ENCODE measurements at regions not wholly inside any gene's neighbourhood (a gene's known extent, or its start where the extent isn't known, plus 50 kb on each side); places are given as distances from the start of the nearest gene placed in this dataset.
"Not testable (repeated sequence)": the region's sequence is repeated elsewhere in the genome, so short reads cannot be mapped to it uniquely, and the experiment has no call there.

DNA sequence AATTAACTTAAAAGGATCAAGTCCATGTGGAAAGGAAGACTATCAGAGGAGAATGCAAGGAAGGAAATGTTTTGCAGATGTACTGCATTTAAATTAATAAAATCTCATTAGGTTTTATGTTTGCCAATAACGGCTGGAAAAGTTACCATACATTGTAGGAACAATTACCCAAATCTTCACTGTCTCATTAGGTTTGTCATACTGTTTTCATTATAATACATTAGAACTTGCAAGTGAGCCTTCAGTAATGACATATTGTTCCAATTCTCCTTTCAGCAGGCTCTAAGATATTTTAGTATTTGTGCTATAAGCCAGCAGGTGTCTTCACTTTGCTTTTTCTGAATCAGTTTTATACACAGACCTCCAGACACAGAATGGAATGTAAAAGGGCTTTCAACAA, 661.6 kb upstream of the KLHL1 start:
- no peak for DNase-seq

DNA sequence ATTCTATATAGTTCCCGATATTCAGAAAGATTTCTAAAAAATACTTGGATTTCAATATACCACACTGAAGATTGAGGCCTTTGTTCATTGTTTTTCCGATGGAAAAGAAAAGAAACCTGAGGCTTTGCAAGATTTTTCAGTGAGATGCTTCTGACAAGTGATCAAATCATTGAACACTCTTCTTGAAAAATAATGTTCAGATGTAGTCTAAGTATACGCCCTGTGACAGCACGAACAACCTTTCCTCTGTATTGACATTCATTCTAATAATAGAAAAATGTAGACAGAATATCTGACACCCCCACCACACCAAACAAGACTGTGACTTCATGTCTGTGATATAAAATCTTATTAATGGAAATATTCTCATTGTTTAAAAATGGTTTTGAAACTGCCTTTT, 650.7 kb upstream of the KLHL1 start:
- no peak for DNase-seq

DNA sequence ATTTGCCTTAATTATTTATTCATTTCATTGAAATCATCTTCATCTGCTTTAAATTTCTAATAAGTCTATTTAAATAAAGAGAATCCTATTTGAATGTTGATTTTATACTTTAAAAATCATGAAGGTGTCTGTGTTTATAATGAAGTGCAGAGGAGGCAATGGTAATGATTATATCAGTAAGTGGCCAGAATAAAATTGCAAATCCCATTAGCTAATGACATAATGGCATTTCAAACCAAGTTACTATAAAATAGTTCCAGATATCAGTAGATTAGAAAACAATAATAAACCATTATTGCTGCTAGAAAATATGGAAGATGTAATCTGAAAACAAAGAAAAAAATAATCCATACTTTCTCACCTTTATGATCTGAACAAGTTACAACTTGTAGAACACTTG, 647.8 kb upstream of the KLHL1 start:
- no peak for DNase-seq

- DNase-seq, result no peak
Measured at GRCh38 chr13:70755456-70755855, 647.2 kb upstream of the KLHL1 start.

GRCh38 chr13:70747262-70747661, 639.0 kb upstream of the KLHL1 start:
- no peak for DNase-seq

DNA sequence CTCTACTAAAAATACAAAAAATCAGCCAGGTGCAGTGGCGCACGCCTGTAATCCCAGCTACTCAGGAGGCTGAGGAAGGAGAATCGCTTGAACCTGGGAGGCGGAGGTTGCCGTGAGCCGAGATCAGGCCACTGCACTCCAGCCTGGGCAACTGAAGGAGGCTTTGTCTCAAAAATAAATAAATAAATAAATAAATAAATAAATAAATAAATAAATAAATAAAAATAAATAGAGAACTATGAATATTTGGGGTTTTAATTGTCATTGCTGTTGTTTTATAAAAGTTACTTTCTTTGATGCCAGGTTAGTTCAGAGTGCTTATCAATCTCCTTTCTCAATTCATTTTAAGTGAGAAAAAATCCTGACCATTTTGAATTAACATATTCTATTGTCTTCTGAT, 638.2 kb upstream of the KLHL1 start:
- DNase-seq, result not testable (repeated sequence)

DNA sequence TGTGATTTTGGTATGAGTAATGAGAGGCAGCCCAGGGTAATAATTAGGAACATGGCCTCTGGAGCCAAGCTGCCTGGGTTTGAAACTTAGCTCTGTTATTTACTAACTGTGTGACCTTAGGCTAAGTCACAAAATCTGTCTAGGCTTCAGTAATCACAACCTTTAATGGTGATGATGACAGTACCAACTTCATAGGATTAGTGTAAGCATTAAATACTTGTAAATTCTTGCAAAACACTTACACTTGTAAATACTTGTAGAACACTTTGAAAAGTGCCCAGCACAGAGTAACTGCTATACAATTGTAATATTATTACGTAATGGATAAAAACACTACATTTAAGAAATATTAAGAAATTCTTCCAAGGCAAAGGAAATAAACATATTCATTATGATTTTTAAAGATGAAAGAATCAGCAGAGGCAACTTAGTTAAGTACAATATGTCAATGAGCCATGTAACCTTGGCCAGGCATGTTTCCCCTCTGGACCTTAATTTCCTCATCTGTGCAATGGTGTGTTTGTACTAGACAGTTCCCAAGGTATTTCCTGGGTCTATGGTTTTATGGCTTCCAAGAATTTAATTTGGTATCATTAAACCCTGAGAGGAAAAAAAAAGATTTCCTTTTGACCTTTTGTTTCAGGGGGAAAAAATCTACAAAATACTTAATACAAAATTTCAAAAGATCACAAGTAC, 628.5 kb upstream of the KLHL1 start:
- DNase-seq, result no peak

GRCh38 chr13:70732611-70733010, 624.4 kb upstream of the KLHL1 start:
- no peak for DNase-seq

DNA sequence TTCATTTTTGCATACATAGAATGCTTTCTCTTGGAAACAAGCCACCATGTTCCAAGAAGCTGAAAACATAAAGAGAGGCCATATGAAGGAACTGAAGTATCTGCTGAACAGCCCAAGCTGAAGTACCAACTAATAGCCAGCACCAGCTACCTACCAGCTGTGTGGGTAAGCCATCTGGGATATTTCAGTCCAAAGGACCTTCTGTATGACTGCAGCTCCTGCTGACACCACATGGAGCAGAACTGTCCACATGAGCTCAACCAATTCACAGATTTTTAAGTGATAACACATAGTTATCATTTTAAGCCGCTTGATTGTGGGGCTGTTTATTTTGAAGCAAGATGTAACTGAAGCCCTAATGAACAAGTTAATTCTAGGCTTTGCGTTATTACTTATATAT, 621.1 kb upstream of the KLHL1 start:
- DNase-seq, result no peak

DNA sequence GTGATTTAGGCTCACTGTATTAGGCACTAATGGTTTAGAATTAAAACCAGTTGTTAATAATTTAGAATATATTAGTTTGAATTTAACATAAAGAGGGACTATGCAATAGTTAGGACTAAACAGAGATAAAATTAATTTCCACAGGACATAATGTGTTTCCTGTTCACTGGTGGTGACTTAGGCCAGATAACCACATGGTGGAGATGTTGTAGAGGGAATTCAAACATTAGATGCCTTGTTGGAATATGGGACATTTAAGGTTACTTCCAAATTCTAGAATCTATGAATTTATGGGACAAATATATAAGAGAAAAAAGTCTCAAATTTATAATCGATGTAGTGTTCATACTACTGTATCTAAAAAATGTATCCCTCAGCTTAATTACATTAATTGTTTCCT, 615.5 kb upstream of the KLHL1 start:
- DNase-seq, result no peak

GRCh38 chr13:70720386-70720785, 612.1 kb upstream of the KLHL1 start:
- DNase-seq, result no peak

DNA sequence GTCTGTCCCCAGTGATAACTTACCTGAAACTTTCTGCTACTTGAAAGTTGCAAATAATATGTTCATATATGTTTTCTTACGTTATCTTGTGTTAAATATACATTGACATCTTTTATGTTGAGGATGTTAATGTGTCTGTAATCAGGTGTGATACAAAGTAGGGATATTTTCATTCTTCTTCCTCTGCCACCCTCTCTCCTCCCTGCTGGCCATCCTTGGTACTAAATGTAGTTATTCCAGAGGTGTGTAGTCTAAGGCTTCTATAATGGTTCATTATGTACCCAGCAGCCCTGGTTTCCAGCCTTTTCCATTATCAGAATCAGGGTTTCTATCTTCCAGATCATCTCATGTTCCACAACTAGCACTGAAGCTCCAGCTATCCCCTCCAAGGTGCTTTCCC, 606.7 kb upstream of the KLHL1 start:
- no peak for DNase-seq

GRCh38 chr13:70708775-70709174, 600.5 kb upstream of the KLHL1 start:
- DNase-seq, result no peak

GRCh38 chr13:70703755-70704154, 595.5 kb upstream of the KLHL1 start:
- DNase-seq, result no peak

GRCh38 chr13:70694996-70695715, 586.9 kb upstream of the KLHL1 start:
- DNase-seq, result no peak

- no peak for DNase-seq
Measured at GRCh38 chr13:70668983-70669382, 560.7 kb upstream of the KLHL1 start.

GRCh38 chr13:70668293-70668692, 560.0 kb upstream of the KLHL1 start:
- no peak for DNase-seq

- no peak for DNase-seq
Measured at GRCh38 chr13:70666883-70667556, 558.8 kb upstream of the KLHL1 start.

- DNase-seq, result no peak
Measured at GRCh38 chr13:70662231-70662940, 554.1 kb upstream of the KLHL1 start.

DNA sequence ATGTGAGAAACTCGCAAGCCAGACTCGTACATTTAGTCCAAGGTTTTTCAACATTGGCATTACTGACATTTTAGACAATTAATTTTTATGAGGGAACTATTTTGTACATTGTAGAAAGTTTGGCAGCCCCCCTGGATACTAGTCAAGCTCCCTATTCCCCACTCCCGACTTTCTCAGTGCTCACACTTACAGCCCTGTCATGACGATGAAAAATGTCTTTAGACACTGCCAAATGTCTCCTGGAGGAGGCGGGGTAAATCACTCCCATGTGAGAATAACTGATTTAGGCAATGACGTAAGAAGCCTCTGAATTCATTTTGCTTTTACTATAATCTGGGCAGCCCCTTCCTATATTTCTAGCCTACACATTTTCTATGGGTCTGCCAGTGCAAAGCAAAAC, 535.8 kb upstream of the KLHL1 start:
- DNase-seq, result no peak

DNA sequence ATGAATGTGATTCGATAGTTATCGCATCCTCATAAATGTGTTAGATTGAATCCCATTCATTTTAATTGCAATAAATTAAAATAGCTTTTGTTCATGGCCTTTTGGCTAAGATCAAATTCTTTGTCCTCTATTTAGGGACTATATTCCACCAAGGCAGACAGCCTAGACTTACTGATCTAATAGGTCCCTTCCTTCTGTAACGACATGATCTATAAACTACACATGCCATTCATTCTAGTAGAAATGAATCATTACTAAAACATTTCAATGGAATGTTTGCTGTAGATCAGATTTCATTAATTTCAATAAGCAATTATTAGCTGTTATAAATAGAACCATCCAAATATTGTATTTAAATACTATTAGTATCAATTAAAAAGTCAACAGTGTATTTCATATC, 526.6 kb upstream of the KLHL1 start:
- no peak for DNase-seq

DNA sequence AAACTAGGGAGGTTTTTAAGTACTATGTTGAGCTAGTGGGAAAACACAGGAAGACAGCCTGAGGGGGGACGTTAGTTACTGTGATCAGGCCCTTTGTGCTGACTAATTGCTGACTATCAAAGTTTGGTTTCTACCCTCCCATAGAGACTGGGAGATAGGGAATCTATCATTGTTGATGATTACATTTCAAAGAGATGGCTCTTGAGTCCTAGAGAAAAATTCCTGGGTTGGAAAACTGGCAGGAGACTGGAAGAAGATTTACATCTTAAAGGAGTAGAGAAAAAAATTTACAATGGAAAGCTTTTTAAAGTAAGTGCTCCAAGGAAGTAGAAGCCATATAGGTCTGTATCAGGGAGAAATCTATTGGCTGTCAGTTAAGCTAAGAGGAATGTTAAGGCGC, 522.0 kb upstream of the KLHL1 start:
- no peak for DNase-seq

- DNase-seq, result no peak
Measured at GRCh38 chr13:70623239-70623638, 515.0 kb upstream of the KLHL1 start.
